SK-N-SH (cell line): ENCODE measurements at regions not wholly inside any gene's neighbourhood (a gene's known extent, or its start where the extent isn't known, plus 50 kb on each side); places are given as distances from the start of the nearest gene placed in this dataset.

Experiments
- CTCF ChIP-seq: fragments of 200-600 bp; sonication (generic); IDR thresholded peaks from 2 replicates; pipeline ENCODE4 v1.6.1; 2017; ENCODE audit warnings: antibody characterized with exemption, mild to moderate bottlenecking, moderate library complexity
- GABPA ChIP-seq: IDR thresholded peaks from 2 replicates; pipeline ENCODE4 v1.4.0; 2012; ENCODE audit warnings: low read depth, mild to moderate bottlenecking
- PBX3 ChIP-seq: IDR thresholded peaks from 2 replicates; pipeline ENCODE4; 2012
- POLR2AphosphoS5 ChIP-seq: IDR thresholded peaks from 2 replicates; pipeline ENCODE4 v1.6.1; 2012; ENCODE audit warnings: low read depth, low read length
- RAD21 ChIP-seq: IDR thresholded peaks from 2 replicates; pipeline ENCODE4 v1.6.1; 2012; ENCODE audit warnings: mild to moderate bottlenecking, low read length
- USF2 ChIP-seq: fragments of 150-350 bp; IDR thresholded peaks from 2 replicates; pipeline ENCODE4 v1.6.1; 2017; ENCODE audit warnings: antibody characterized with exemption, low read length, low read depth, borderline replicate concordance
- YY1 ChIP-seq: IDR thresholded peaks from 2 replicates; pipeline ENCODE4 v1.4.0; 2012; ENCODE audit warnings: low read depth, mild to moderate bottlenecking

- TF ChIP-seq USF2 = no peak
- TF ChIP-seq CTCF = no peak
- no peak for TF ChIP-seq POLR2AphosphoS5
- TF ChIP-seq YY1 = no peak
- TF ChIP-seq PBX3 = no peak
- no peak for TF ChIP-seq GABPA
- no peak for TF ChIP-seq RAD21
Observed at GRCh38 chrX:130555341-130555740, 153.6 kb downstream of the RBMX2 start.
